ENCODE measurements at regions not wholly inside any gene's neighbourhood (a gene's known extent, or its start where the extent isn't known, plus 50 kb on each side); places are given as distances from the start of the nearest gene placed in this dataset.
"Not testable (repeated sequence)": the region's sequence is repeated elsewhere in the genome, so short reads cannot be mapped to it uniquely, and the experiment has no call there.

GRCh38 chr2:122020377-122020776 is 264.9 kb downstream of the TSN start:
- DNase-seq (ENCODE audit: low read depth), result no peak

- DNase-seq (ENCODE audit: low read depth), result no peak
Observed at GRCh38 chr2:122021941-122022340, 266.5 kb downstream of the TSN start.

- no peak for DNase-seq (ENCODE audit: low read depth)
Observed at GRCh38 chr2:122022531-122022930, 267.1 kb downstream of the TSN start.

GRCh38 chr2:122023059-122023864 is 267.8 kb downstream of the TSN start:
- DNase-seq (ENCODE audit: low read depth), result no peak

- DNase-seq (ENCODE audit: low read depth), result no peak
Observed at GRCh38 chr2:122027510-122028217, 272.2 kb downstream of the TSN start.

GRCh38 chr2:122028371-122029100 is 273.1 kb downstream of the TSN start:
- no peak for DNase-seq (ENCODE audit: low read depth)

DNA sequence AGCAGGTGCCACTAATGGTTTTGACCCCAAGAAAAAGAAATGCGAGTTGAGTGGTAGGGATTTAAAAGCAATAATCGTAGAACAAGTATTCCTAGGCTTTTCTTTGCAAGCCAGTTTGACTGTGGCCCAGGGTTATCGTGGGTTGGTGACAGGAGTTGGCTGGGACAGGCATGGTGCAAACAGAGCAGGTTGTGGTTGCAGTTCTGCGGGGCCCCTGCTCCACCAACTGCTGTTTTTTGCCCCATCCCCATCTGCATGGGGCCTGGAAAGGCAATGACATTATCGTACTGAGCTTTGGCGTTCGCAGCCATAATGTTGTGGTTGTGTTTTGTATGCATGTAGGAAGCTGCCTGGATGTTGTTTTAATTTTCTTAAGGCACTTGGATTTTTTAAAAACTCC is 274.0 kb downstream of the TSN start:
- no peak for DNase-seq (ENCODE audit: low read depth)

- no peak for DNase-seq (ENCODE audit: low read depth)
Observed at GRCh38 chr2:122029945-122030344, 274.5 kb downstream of the TSN start.

- no peak for DNase-seq (ENCODE audit: low read depth)
Observed at GRCh38 chr2:122031544-122032263, 276.3 kb downstream of the TSN start.

DNA sequence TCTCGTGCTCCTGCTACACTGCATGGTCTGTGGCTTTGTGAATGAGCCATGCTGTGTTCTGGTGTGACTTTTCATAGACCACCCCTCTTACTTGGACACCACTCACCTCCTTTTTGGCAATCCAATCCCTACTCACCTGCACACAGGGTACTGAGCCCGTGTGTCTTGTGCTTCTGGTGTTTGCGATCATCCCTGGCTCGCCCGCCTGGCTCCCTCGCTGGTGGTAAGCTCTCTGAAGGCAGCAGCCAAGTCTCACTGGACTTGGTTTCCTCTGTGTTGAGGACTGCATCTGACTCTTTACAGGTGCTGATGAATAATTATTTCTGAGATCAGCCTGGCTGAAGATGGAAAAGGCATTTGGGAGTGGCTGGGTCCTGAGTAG is 276.8 kb downstream of the TSN start:
- DNase-seq (ENCODE audit: low read depth), result no peak

- no peak for DNase-seq (ENCODE audit: low read depth)
Observed at GRCh38 chr2:122033778-122034177, 278.3 kb downstream of the TSN start.

- no peak for DNase-seq (ENCODE audit: low read depth)
Observed at GRCh38 chr2:122034344-122034743, 278.9 kb downstream of the TSN start.

DNA sequence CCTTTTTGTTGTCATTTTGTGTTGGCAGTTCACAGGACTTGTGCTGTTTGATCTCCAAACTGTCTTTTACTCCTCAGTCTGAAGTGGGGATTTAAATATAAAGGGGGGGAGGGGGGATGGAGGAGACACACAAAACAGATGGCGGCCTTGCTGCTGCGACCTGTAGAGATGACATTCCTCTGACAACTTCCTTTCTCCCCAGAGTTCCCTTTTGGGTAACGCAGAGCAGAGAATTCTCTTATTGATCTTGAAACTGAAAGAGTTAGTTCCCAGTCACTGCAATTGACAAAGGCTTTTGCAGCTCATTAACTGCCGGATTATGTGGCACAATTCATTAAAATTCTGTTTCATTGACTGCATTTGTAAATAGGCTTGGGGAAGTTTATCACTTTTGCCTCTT is 279.3 kb downstream of the TSN start:
- DNase-seq (ENCODE audit: low read depth), result no peak

DNA sequence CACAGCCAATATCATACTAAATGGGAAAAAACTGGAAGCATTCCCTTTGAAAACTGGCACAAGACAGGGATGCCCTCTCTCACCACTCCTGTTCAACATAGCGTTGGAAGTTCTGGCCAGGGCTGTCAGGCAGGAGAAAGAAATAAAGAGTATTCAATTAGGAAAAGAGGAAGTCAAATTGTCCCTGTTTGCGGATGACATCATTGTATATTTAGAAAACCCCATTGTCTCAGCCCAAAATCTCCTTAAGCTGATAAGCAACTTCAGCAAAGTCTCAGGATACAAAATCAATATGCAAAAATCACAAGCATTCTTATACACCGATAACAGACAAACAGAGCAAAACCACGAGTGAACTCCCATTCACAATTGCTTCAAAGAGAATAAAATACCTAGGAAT is 283.4 kb downstream of the TSN start:
- DNase-seq (ENCODE audit: low read depth), result not testable (repeated sequence)

GRCh38 chr2:122041455-122041854 is 286.0 kb downstream of the TSN start:
- no peak for DNase-seq (ENCODE audit: low read depth)

DNA sequence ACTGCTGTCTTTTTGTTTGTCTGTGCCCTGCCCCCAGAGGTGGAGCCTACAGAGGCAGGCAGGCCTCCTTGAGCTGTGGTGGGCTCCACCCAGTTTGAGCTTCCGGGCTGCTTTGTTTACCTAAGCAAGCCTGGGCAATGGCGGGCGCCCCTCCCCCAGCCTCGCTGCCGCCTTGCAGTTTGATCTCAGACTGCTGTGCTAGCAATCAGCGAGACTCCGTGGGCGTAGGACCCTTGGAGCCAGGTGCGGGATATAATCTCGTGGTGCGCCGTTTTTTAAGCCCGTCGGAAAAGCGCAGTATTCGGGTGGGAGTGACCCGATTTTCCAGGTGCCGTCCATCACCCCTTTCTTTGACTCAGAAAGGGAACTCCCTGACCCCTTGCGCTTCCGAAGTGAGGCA is 296.2 kb downstream of the TSN start:
- DNase-seq (ENCODE audit: low read depth), result not testable (repeated sequence)

DNA sequence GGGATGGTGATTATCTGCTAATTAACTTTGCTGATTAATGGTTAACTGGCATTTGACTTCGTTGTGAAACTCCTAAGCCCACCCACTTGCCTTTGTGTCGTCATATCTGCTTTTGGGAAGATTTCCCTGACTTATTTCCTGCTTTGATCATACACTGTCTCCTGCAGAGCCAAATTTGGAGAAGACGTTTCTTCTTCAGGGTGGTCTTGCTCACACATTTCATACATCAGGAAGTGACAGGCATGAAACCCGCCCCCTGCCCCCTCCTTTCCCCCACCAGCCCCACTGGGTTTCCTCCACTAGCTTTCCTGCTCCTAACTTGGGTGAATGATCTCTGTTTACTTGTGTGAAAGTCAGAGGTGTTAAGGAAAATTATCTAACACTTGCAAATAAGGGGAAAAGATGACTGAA is 300.1 kb downstream of the TSN start:
- DNase-seq (ENCODE audit: low read depth), result no peak

GRCh38 chr2:122056853-122057252 is 301.4 kb downstream of the TSN start:
- no peak for DNase-seq (ENCODE audit: low read depth)

DNA sequence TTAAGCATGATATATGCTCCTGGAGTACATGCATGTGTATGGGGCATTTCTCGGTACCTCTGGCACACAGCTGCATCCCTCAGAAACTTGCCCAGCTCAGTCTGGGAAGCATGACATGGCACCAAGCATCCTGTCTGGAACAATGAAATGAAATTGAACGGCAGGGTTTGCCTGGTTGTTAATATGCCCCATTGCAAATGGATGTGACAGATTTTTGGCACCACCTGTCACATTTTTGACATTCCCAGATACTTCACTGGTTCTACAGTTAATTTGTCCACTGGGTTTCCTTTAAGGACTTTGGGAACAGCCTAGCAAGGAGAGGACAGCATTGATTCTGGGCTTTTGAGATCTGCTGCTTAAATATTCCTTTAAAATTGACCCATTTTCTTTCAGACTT is 305.8 kb downstream of the TSN start:
- DNase-seq (ENCODE audit: low read depth), result no peak

- no peak for DNase-seq (ENCODE audit: low read depth)
Observed at GRCh38 chr2:122061831-122062230, 306.4 kb downstream of the TSN start.

DNA sequence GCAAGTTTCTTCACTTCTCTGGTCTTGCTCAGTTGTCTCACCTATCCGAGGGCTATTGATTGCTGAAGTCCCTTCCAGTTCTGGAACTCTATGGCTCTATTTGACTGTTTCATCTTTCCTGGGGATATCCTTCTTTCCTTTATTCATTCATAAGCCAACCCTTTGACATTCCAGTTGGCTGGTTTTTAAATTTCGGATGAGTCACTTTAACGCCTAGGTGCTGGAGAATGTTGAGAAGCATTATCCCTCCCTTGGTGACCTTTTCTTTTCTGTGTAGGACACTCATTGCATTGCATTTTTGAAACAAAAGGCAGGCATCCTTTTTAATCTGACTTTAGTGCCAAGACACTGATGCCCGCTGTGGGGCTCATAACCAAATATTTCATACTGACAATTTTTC is 307.1 kb downstream of the TSN start:
- no peak for DNase-seq (ENCODE audit: low read depth)

GRCh38 chr2:122063716-122064115 is 308.3 kb downstream of the TSN start:
- no peak for DNase-seq (ENCODE audit: low read depth)

Measured in stimulated activated CD8-positive, alpha-beta memory T cell treated with anti-CD3 and anti-CD28 coated beads, Interleukin-12 subunit alpha, Interleukin-12 subunit beta, amount 100 ng/mL, for 4 hours (primary cell).